ENCODE measurements at regions not wholly inside any gene's neighbourhood (a gene's known extent, or its start where the extent isn't known, plus 50 kb on each side); places are given as distances from the start of the nearest gene placed in this dataset.

DNA sequence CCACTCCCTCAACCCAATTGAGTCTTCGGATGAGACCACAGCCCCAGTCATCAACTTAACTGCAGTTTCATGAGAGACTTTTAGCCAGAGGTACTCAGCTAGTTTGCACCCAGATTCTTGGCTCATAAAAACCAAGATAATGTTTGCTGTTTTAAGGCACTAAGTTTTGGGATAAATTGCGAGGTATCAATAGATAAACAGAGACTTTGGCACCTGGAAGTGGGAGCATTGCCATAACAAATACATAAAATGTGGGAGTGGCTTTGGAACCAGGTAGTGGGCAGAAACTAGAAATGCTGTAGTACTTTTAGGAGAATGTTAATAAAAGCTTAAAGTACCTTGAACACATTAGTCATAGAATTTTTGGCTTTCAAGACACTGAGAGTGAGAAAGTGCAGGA, 439.8 kb downstream of the SH3GL2 start:
- TF ChIP-seq ZFX (IDR thresholded peaks at IDR 0.05) (no peak), CTCF (conservative IDR thresholded peaks at IDR 0.05) (no peak)
- H3K27ac ChIP-seq = no peak overlapping the region

DNA sequence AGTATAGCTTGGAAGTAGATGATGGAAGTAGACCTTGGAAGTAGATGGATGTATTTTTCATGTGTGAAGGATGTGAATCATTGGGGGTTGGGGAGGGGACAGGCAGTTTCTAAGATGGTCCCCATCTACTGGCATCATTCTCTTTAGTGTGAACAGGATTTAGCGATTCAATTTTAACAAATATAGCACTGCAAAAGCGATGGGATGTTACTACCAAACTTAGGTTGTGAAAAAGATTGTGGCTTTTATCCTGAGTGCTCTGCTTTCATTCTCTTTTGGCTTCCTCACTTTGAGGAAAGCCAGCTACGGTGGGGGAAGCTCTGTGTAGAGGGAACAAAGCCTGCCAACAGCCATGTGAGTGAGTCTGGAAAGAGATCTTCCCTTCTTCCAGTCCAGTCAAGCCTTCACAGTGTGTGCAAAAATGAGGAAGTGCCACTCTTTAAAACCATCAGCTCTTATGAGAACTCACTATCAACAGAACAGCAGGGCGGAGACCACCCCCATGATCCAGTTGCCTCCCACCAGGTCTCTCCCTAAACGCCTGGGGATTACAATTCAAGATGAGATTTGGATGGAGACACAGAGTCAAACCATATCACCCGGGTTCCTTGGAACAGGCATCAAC, 441.4 kb downstream of the SH3GL2 start:
- no peak overlapping the region for H3K27ac ChIP-seq
- TF ChIP-seq ZFX (IDR thresholded peaks at IDR 0.05) = no peak

- TF ChIP-seq CTCF (conservative IDR thresholded peaks at IDR 0.05) (no peak), ZFX (IDR thresholded peaks at IDR 0.05) (no peak)
- H3K27ac ChIP-seq = no peak overlapping the region
Measured at GRCh38 chr9:18022642-18023041, 443.8 kb downstream of the SH3GL2 start.

- no peak overlapping the region for H3K27ac ChIP-seq
- TF ChIP-seq CTCF (conservative IDR thresholded peaks at IDR 0.05) (no peak), ZFX (IDR thresholded peaks at IDR 0.05) (no peak)
Measured at GRCh38 chr9:18023332-18023731, 444.5 kb downstream of the SH3GL2 start.

GRCh38 chr9:18032636-18033035, 441.3 kb upstream of the ADAMTSL1 start:
- H3K27ac ChIP-seq = no peak overlapping the region
- TF ChIP-seq CTCF (conservative IDR thresholded peaks at IDR 0.05) = no peak
- no peak for TF ChIP-seq ZFX (IDR thresholded peaks at IDR 0.05)

GRCh38 chr9:18036422-18037187, 437.3 kb upstream of the ADAMTSL1 start:
- TF ChIP-seq ZFX (IDR thresholded peaks at IDR 0.05) (no peak), CTCF (conservative IDR thresholded peaks at IDR 0.05) (no peak)

GRCh38 chr9:18037981-18038380, 436.0 kb upstream of the ADAMTSL1 start:
- no peak for TF ChIP-seq CTCF (conservative IDR thresholded peaks at IDR 0.05)
- TF ChIP-seq ZFX (IDR thresholded peaks at IDR 0.05) = no peak
- no peak overlapping the region for H3K27ac ChIP-seq

More at GRCh38 chr9:18036422-18037187, 437.3 kb upstream of the ADAMTSL1 start:
- H3K27ac ChIP-seq = no peak overlapping the region

Data from C4-2B (cell line).